ENCODE measurements at regions not wholly inside any gene's neighbourhood (a gene's known extent, or its start where the extent isn't known, plus 50 kb on each side); places are given as distances from the start of the nearest gene placed in this dataset.
"Not testable (repeated sequence)": the region's sequence is repeated elsewhere in the genome, so short reads cannot be mapped to it uniquely, and the experiment has no call there.

DNA sequence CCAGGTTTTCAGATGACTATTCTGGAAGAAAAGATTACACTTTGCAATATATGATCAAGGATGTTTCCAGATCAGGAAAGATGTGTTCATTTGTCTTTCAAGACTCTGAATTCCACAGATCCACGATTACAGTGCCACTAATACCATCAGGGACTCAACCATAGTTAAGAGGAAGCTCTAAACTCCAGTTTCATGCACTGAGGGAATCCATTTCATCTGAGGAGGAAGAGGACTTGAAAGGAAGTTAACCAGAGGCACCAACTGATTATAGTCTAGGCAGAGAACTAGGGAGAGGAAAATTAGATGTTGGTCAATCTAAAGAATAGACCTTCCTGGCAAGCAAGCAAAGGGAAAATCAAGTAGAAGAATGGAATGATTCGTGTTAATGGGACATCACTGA is 218.3 kb upstream of the PRDM1 start:
- no peaks in the 10 kb centered on the region for H3K36me3 ChIP-seq
- H3K9me3 ChIP-seq: no peaks in the 10 kb centered on the region
- no peak overlapping the region for H3K4me3 ChIP-seq
- H3K27me3 ChIP-seq: no peaks in the 10 kb centered on the region
- TF ChIP-seq POLR2A (IDR thresholded peaks at IDR 0.05): no peak
- TF ChIP-seq, protein P1, sequence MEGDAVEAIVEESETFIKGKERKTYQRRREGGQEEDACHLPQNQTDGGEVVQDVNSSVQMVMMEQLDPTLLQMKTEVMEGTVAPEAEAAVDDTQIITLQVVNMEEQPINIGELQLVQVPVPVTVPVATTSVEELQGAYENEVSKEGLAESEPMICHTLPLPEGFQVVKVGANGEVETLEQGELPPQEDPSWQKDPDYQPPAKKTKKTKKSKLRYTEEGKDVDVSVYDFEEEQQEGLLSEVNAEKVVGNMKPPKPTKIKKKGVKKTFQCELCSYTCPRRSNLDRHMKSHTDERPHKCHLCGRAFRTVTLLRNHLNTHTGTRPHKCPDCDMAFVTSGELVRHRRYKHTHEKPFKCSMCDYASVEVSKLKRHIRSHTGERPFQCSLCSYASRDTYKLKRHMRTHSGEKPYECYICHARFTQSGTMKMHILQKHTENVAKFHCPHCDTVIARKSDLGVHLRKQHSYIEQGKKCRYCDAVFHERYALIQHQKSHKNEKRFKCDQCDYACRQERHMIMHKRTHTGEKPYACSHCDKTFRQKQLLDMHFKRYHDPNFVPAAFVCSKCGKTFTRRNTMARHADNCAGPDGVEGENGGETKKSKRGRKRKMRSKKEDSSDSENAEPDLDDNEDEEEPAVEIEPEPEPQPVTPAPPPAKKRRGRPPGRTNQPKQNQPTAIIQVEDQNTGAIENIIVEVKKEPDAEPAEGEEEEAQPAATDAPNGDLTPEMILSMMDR (IDR thresholded peaks at IDR 0.05): no peak
- TF ChIP-seq EP300 (IDR thresholded peaks at IDR 0.05): no peak
- 81 to 82% methylated on average over 2 of the region's 2 CpGs for WGBS, 2 donors
- peaks cover 0 to 3% (median 0%) of the 10 kb centered on the region in 4 donors for H3K4me1 ChIP-seq
- H3K27ac ChIP-seq: peak overlapping the region in 1 of 4 donors; percentile 11
- DNase-seq (ENCODE audit: low spot score in 2 of 2): no peak

DNA sequence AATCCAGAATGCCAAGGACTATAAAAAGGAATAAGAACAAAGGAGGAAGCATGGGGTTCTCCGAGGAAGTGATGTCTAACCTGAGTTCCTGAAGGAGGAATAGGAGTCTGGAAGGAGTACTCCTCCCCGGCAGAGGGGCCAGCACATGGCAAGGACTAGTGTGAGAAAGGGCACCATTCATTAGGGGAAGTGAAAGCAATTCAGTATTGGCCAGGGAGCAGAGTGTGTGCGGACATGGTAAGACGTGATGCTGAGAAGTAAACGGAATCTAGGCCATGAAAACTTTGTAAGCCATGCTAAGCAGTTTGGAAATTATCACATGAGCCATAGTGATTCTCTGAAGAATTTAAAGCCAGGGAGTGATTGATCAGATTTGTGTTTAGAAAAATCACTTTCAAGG is 218.9 kb upstream of the PRDM1 start:
- no peaks in the 10 kb centered on the region for H3K36me3 ChIP-seq
- H3K4me3 ChIP-seq: no peak overlapping the region
- no peaks in the 10 kb centered on the region for H3K4me1 ChIP-seq
- TF ChIP-seq, protein P1 (IDR thresholded peaks at IDR 0.05): no peak
- no peak for TF ChIP-seq POLR2A (IDR thresholded peaks at IDR 0.05)
- no peak for TF ChIP-seq EP300 (IDR thresholded peaks at IDR 0.05)
- 76 to 79% methylated on average over 5 of the region's 5 CpGs for WGBS, 2 donors
- no peak for DNase-seq (ENCODE audit: low spot score in 2 of 2)
- no peaks in the 10 kb centered on the region for H3K9me3 ChIP-seq
- no peak overlapping the region for H3K27ac ChIP-seq
- H3K27me3 ChIP-seq: no peaks in the 10 kb centered on the region

DNA sequence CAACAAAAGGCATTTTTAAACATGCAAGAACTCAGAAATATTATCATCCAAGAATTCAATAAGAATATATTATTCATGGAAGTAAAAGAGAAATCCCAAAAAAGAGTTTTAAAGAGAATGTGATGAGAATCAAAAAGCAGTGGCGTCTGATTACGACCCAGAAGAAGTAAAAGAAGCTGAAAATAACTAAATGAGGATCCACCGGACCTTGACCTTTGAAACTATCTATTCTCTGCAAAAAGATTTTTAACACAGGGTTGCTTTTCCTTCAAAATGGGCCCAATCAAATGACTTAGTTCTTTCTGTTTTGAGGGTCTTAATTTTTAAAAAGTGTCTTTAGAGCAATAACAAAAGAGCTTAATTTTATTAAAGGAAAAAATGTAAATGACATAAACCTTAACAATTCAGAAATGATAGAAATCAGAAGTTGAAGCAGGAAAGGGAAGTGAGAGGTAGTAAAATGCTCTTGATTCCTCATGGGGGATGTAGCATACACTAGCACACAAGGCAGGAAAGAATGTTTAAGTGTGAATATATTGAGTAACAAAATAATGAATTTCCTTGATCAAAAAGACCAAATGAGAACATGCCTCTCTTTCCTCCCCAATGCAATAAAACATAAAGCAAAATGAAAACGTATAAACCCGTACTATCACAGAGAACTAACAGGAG is 223.1 kb upstream of the PRDM1 start:
- Histone ChIP-seq H3K27ac (no peak overlapping the region), H3K36me3 (no peaks in the 10 kb centered on the region), H3K4me1 (no peaks in the 10 kb centered on the region), H3K9me3 (no peaks in the 10 kb centered on the region), H3K4me3 (no peak overlapping the region), H3K27me3 (no peaks in the 10 kb centered on the region)
- no peak for DNase-seq (ENCODE audit: low spot score in 2 of 2)
- TF ChIP-seq, protein P1 (IDR thresholded peaks at IDR 0.05): no peak
- TF ChIP-seq POLR2A (IDR thresholded peaks at IDR 0.05) (no peak), EP300 (IDR thresholded peaks at IDR 0.05) (no peak)
- 71 to 76% methylated on average over 5 of the region's 5 CpGs for WGBS, 2 donors

DNA sequence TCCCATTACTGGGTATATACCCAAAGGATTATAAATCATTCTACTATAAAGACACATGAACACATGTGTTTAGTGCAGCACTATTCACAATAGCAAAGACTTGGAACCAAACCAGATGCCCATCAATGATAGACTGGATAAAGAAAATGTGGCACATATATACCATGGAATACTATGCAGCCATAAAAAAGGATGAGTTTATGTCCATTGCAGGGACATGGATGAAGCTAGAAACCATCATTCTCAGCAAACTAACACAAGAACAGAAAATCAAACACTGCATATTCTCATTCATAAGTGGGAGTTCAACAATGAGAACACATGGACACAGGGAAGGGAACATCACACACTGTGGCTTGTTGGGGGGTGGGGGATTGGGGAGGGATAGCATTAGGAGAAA is 225.2 kb upstream of the PRDM1 start:
- H3K27ac ChIP-seq; H3K9me3 ChIP-seq; DNase-seq (ENCODE audit: low spot score in 2 of 2); H3K4me3 ChIP-seq; H3K27me3 ChIP-seq; H3K36me3 ChIP-seq; H3K4me1 ChIP-seq: not testable (repeated sequence)

DNA sequence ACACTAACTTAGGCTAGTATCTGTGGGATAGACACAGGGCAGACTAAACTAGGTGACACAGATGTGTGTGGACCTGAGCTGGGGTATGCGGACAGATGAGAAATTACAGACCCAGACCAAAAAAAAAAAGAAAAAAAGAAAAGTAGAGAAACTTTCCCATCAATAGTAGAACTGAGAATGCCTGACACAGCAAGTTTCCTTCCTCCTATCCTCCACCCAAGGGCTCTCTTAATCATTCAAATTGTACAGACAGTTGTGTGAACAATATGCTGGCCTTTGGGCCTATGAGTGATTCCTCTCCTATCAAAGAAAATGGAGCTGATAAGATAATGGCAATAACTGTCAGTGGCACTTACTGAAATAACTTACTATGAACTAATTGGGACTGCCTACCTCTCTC is 226.7 kb upstream of the PRDM1 start:
- no peak overlapping the region for H3K27ac ChIP-seq
- no peaks in the 10 kb centered on the region for H3K9me3 ChIP-seq
- DNase-seq (ENCODE audit: low spot score in 2 of 2): no peak
- H3K4me1 ChIP-seq: no peaks in the 10 kb centered on the region
- H3K27me3 ChIP-seq: no peaks in the 10 kb centered on the region
- TF ChIP-seq, protein P1 (IDR thresholded peaks at IDR 0.05): no peak
- TF ChIP-seq POLR2A (IDR thresholded peaks at IDR 0.05): no peak
- TF ChIP-seq EP300 (IDR thresholded peaks at IDR 0.05): no peak
- 86 to 100% methylated on average over 1 of the region's 1 CpG for WGBS, 2 donors
- no peaks in the 10 kb centered on the region for H3K36me3 ChIP-seq
- no peak overlapping the region for H3K4me3 ChIP-seq

DNA sequence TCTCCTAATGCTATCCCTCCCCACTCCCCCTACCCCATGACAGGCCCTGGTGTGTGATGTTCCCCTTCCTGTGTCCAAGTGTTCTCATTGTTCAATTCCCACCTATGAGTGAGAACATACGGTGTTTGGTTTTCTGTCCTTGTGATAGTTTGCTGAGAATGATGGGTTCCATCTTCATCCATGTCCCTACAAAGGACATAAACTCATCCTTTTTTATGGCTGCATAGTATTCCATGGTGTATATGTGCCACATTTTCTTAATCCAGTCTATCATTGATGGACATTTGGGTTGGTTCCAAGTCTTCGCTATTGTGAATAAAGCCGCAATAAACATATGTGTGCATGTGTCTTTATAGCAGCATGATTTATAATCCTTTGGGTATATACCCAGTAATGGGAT is 227.5 kb upstream of the PRDM1 start:
- not testable (repeated sequence) for H3K4me1 ChIP-seq; H3K36me3 ChIP-seq; DNase-seq (ENCODE audit: low spot score in 2 of 2); H3K27ac ChIP-seq; H3K4me3 ChIP-seq; H3K9me3 ChIP-seq; H3K27me3 ChIP-seq
- WGBS, 2 donors: 94 to 98% methylated on average over 3 of the region's 3 CpGs
